ENCODE measurements at regions not wholly inside any gene's neighbourhood (a gene's known extent, or its start where the extent isn't known, plus 50 kb on each side); places are given as distances from the start of the nearest gene placed in this dataset.

DNA sequence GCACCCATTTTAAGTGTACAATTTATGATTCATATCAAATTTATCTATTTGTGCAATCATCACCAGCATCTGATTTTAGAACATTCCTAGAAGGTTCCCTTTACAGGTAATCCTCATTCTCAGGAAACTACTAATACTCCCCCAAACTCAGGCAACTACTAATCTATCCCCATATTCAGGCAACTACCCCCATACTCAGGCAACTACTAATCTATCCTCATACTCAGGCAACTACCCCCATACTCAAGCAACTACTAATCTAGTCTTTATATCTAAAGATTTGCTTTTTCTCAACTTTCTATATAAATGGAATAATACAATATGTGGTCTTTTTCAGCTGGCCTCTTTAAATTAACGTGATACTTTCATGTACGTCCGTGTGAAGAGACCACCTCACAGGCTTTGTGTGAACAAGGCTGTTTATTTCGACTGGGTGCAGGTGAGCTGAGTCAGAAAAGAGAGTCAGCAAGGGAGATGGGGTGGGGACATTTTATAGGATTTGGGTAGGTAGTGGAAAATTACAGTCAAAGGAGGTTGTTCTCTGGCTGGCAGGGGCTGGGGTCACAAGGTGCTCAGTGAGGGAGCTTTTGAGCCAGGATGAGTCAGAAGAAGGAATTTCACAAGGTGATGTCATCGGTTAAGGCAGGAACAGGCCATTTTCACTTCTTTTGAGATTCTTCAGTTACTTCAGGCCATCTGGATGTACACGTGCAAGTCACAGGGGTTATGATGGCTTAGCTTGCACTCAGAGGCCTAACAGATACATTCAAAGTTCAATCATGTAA, 1444.5 kb upstream of the CADM2 start:
- Histone ChIP-seq H3F3A (ENCODE audit: insufficient read depth, low read length, poor library complexity, severe bottlenecking) (no peaks in the 10 kb centered on the region), H3K27ac (ENCODE audit: low read length) (no peak overlapping the region), H3K9ac (ENCODE audit: low read length) (no peak overlapping the region), H3K4me2 (ENCODE audit: low read length) (no peak overlapping the region), H3K27me3 (ENCODE audit: insufficient read depth, low read depth, low read length) (no peaks in the 10 kb centered on the region), H3K4me3 (ENCODE audit: low read length) (no peak overlapping the region), H3K79me2 (replicated peaks; ENCODE audit: insufficient read depth, low read length) (no peaks in the 10 kb centered on the region), H3K9me3 (ENCODE audit: low read length) (no peaks in the 10 kb centered on the region), H2AFZ (ENCODE audit: low read depth, low read length) (no peak overlapping the region), H4K20me1 (ENCODE audit: insufficient read depth) (no peaks in the 10 kb centered on the region), H3K9me2 (ENCODE audit: insufficient read depth, low read length) (no peaks in the 10 kb centered on the region), H3K36me3 (ENCODE audit: insufficient read depth, low read length) (no peaks in the 10 kb centered on the region)
- TF ChIP-seq TAF1 (IDR thresholded peaks at IDR 0.05; ENCODE audit: low read depth) (no peak), SMC3 (conservative IDR thresholded peaks at IDR 0.05; ENCODE audit: poor library complexity) (no peak), MXI1 (conservative IDR thresholded peaks at IDR 0.05; ENCODE audit: poor library complexity, severe bottlenecking) (no peak), EZH2 (IDR thresholded peaks at IDR 0.05; ENCODE audit: borderline replicate concordance, insufficient read depth, low read length, poor library complexity, severe bottlenecking) (no peak), RAD21 (conservative IDR thresholded peaks at IDR 0.05) (no peak), EP300 (conservative IDR thresholded peaks at IDR 0.05; ENCODE audit: poor library complexity, severe bottlenecking) (no peak)
- TF ChIP-seq, protein P1, sequence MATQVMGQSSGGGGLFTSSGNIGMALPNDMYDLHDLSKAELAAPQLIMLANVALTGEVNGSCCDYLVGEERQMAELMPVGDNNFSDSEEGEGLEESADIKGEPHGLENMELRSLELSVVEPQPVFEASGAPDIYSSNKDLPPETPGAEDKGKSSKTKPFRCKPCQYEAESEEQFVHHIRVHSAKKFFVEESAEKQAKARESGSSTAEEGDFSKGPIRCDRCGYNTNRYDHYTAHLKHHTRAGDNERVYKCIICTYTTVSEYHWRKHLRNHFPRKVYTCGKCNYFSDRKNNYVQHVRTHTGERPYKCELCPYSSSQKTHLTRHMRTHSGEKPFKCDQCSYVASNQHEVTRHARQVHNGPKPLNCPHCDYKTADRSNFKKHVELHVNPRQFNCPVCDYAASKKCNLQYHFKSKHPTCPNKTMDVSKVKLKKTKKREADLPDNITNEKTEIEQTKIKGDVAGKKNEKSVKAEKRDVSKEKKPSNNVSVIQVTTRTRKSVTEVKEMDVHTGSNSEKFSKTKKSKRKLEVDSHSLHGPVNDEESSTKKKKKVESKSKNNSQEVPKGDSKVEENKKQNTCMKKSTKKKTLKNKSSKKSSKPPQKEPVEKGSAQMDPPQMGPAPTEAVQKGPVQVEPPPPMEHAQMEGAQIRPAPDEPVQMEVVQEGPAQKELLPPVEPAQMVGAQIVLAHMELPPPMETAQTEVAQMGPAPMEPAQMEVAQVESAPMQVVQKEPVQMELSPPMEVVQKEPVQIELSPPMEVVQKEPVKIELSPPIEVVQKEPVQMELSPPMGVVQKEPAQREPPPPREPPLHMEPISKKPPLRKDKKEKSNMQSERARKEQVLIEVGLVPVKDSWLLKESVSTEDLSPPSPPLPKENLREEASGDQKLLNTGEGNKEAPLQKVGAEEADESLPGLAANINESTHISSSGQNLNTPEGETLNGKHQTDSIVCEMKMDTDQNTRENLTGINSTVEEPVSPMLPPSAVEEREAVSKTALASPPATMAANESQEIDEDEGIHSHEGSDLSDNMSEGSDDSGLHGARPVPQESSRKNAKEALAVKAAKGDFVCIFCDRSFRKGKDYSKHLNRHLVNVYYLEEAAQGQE (IDR thresholded peaks at IDR 0.05; ENCODE audit: borderline replicate concordance): no peak
- TF ChIP-seq, protein P2, sequence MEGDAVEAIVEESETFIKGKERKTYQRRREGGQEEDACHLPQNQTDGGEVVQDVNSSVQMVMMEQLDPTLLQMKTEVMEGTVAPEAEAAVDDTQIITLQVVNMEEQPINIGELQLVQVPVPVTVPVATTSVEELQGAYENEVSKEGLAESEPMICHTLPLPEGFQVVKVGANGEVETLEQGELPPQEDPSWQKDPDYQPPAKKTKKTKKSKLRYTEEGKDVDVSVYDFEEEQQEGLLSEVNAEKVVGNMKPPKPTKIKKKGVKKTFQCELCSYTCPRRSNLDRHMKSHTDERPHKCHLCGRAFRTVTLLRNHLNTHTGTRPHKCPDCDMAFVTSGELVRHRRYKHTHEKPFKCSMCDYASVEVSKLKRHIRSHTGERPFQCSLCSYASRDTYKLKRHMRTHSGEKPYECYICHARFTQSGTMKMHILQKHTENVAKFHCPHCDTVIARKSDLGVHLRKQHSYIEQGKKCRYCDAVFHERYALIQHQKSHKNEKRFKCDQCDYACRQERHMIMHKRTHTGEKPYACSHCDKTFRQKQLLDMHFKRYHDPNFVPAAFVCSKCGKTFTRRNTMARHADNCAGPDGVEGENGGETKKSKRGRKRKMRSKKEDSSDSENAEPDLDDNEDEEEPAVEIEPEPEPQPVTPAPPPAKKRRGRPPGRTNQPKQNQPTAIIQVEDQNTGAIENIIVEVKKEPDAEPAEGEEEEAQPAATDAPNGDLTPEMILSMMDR (IDR thresholded peaks at IDR 0.05; ENCODE audit: poor library complexity, severe bottlenecking): no peak

DNA sequence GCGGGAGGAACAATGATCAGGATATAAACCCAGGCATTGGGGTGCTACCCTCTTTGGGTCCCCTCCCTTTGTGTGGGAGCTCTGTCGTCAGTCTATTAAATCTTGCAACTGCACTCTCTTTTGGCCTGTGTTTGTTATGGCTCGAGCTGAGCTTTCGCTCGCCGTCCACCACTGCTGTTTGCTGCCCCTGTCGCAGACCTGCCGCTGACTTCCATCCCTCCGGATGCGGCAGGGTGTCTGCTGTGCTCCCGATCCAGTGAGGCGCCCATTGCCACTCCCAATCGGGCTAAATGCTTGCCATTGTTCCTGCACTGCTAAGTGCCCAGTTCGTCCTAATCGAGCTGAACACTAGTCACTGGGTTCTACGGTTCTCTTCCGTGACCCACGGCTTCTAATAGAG, 1443.7 kb upstream of the CADM2 start:
- H3K27me3 ChIP-seq (ENCODE audit: insufficient read depth, low read depth, low read length): no peaks in the 10 kb centered on the region
- TF ChIP-seq MXI1 (conservative IDR thresholded peaks at IDR 0.05; ENCODE audit: poor library complexity, severe bottlenecking) (no peak), EZH2 (IDR thresholded peaks at IDR 0.05; ENCODE audit: borderline replicate concordance, insufficient read depth, low read length, poor library complexity, severe bottlenecking) (no peak), TAF1 (IDR thresholded peaks at IDR 0.05; ENCODE audit: low read depth) (no peak), EP300 (conservative IDR thresholded peaks at IDR 0.05; ENCODE audit: poor library complexity, severe bottlenecking) (no peak)
- TF ChIP-seq, protein P2 (IDR thresholded peaks at IDR 0.05; ENCODE audit: poor library complexity, severe bottlenecking): no peak
- H3K9ac ChIP-seq (ENCODE audit: low read length): no peak overlapping the region
- H3K36me3 ChIP-seq (ENCODE audit: insufficient read depth, low read length): no peaks in the 10 kb centered on the region
- no peaks in the 10 kb centered on the region for H4K20me1 ChIP-seq (ENCODE audit: insufficient read depth)
- no peak overlapping the region for H3K27ac ChIP-seq (ENCODE audit: low read length)
- H3K79me2 ChIP-seq (replicated peaks; ENCODE audit: insufficient read depth, low read length): no peaks in the 10 kb centered on the region
- H3K9me2 ChIP-seq (ENCODE audit: insufficient read depth, low read length): no peaks in the 10 kb centered on the region
- no peaks in the 10 kb centered on the region for H3F3A ChIP-seq (ENCODE audit: insufficient read depth, low read length, poor library complexity, severe bottlenecking)
- H3K4me3 ChIP-seq (ENCODE audit: low read length): no peak overlapping the region
- H3K4me2 ChIP-seq (ENCODE audit: low read length): no peak overlapping the region
- no peaks in the 10 kb centered on the region for H3K9me3 ChIP-seq (ENCODE audit: low read length)
- H2AFZ ChIP-seq (ENCODE audit: low read depth, low read length): no peak overlapping the region
